BLaER1 treated with 17β-estradiol and CSF1 and Interleukin-3, amounts not matched to agents 10 nM and 100 nM (cell line): ENCODE measurements at regions not wholly inside any gene's neighbourhood (a gene's known extent, or its start where the extent isn't known, plus 50 kb on each side); places are given as distances from the start of the nearest gene placed in this dataset.

Experiments used
- H3K27ac ChIP-seq, 11 experiments: shearing (Covaris generic); formaldehyde crosslinking; 2 replicates each; pipeline ENCODE4 v1.8.1; 2022
- H3K27me3 ChIP-seq, 11 experiments: shearing (Covaris generic); formaldehyde crosslinking; 2 replicates each; pipeline ENCODE4 v1.8.1; 2022
- H3K36me3 ChIP-seq, 11 experiments: shearing (Covaris generic); formaldehyde crosslinking; 2 replicates each; pipeline ENCODE4 v1.8.1; 2022
- H3K4me1 ChIP-seq, 10 experiments: shearing (Covaris generic); formaldehyde crosslinking; 2 replicates each; pipeline ENCODE4 v1.8.1; 2022
- H3K4me2 ChIP-seq, 11 experiments: shearing (Covaris generic); formaldehyde crosslinking; 2 replicates each; pipeline ENCODE4 v1.8.1; 2022
- H3K4me3 ChIP-seq, 10 experiments: shearing (Covaris generic); formaldehyde crosslinking; 2 replicates each; pipeline ENCODE4 v1.8.1; 2022
- H3K9ac ChIP-seq, 11 experiments: shearing (Covaris generic); formaldehyde crosslinking; 2 replicates each; pipeline ENCODE4 v1.8.1; 2022
- H3K9me3 ChIP-seq, 11 experiments: shearing (Covaris generic); formaldehyde crosslinking; replicated peaks in 1 of 11; 2 replicates each; pipeline ENCODE4 v1.8.1; 2022
- H4K20me1 ChIP-seq, 11 experiments: shearing (Covaris generic); formaldehyde crosslinking; 2 replicates each; pipeline ENCODE4 v1.8.1; 2022
- Cebpa-rat ChIP-seq, 11 experiments: shearing (Covaris generic); IDR thresholded peaks; 2 replicates each; pipeline ENCODE4 v1.8.1; 2022

DNA sequence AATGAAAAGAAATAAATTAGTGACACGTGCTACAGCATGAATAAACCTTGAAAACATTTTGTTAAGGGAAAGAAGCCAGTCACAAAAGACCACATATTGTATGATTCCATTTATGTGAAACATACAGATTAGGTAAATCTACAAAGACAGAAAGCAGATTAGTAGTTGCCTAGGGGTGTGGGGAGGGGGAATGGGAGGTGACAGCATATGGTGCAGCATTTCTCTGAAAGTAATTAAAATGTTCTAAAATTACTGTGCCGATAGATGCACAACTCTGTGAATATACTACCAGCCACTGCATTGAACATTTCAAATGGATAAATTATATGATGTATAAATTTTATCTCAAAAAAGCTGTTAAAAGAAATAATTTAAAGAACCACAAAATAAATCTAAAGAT is 161.0 kb downstream of the TRIB2 start:
- Histone ChIP-seq H3K4me2 (no peak overlapping the region), H3K9ac (no peak overlapping the region), H3K4me1 (no peaks in the 10 kb centered on the region), H3K36me3 (no peaks in the 10 kb centered on the region), H3K9me3 (peaks cover 0 to 13% (median 5%) of the 10 kb centered on the region in 11 experiments; a peak in 9 of 22 replicates), H3K27me3 (no peaks in the 10 kb centered on the region), H3K4me3 (no peak overlapping the region), H3K27ac (no peak overlapping the region), H4K20me1 (no peaks in the 10 kb centered on the region)
- no peak for TF ChIP-seq Cebpa-rat (IDR thresholded peaks at IDR 0.05)

DNA sequence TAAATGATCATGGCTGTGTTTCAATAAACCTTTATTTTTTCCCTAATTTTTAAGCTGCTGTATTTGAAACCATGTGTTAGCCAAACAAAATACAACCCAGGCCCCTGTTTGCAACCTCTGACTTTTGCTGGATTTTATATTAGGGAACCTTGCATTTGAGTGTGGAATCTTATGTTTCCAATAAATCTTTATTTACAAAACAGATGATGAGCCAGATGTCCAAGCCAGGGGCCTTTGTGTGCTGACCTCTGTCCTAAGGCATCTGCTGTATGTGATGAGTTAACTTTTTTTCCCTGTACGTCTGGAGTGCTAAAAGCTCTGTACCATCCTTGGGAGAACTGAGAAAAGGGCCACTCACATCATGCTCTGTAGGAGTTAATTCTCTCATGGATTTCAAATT is 162.9 kb downstream of the TRIB2 start:
- Histone ChIP-seq H4K20me1 (no peaks in the 10 kb centered on the region), H3K36me3 (no peaks in the 10 kb centered on the region), H3K27ac (no peak overlapping the region), H3K9me3 (peaks cover 0 to 8% (median 2%) of the 10 kb centered on the region in 11 experiments; a peak in 8 of 22 replicates), H3K4me2 (no peak overlapping the region), H3K9ac (no peak overlapping the region), H3K27me3 (no peaks in the 10 kb centered on the region), H3K4me3 (no peak overlapping the region), H3K4me1 (peaks cover 3 to 15% (median 11%) of the 10 kb centered on the region in 10 experiments; a peak in 19 of 20 replicates)
- TF ChIP-seq Cebpa-rat (IDR thresholded peaks at IDR 0.05), result no peak

DNA sequence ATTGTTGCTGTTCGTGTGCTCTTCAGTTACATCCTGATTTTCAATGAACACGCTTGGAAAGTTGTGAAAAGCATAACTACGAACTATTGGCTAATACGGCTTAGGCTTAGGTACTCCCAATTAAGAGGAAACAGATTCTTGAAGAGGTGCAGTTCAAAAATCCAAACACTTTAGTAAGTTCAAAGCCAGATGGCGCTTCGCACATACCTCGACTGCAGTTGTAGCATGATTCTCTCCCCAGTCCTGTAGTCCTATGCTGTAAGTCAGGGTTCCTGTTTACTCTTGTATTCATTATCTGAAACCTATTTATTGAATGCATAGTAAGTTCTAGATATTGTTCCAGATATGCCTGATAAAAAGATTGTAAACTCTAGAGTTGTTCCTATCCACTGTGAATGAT is 165.2 kb downstream of the TRIB2 start:
- no peak overlapping the region for H3K27ac ChIP-seq
- no peaks in the 10 kb centered on the region for H3K9me3 ChIP-seq
- no peaks in the 10 kb centered on the region for H3K27me3 ChIP-seq
- TF ChIP-seq Cebpa-rat (IDR thresholded peaks at IDR 0.05), result no peak
- H3K4me2 ChIP-seq, result no peak overlapping the region
- H3K4me3 ChIP-seq, result no peak overlapping the region
- no peaks in the 10 kb centered on the region for H4K20me1 ChIP-seq
- H3K4me1 ChIP-seq, result peaks cover 5 to 32% (median 19%) of the 10 kb centered on the region in 10 experiments; a peak in 19 of 20 replicates
- no peak overlapping the region for H3K9ac ChIP-seq
- H3K36me3 ChIP-seq, result no peaks in the 10 kb centered on the region

DNA sequence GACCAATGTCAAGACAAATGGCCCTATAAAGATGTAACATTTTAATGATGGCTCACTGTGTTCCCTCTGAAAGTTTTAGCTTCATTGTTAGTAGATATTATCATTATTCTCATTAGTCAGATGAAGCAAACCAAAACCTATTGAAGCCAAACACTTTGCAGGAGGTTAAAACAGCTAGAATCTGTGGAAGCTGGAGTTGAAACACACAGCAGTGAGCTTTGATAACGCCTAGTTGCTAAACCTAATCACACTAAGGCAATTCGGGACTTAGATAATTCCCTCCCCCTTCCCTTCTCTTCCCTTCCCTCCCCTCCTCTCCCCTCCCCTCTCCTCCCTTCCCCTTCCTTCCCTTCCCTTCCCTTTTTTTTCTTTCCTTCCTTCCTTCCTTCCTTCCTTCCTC is 165.7 kb downstream of the TRIB2 start:
- Histone ChIP-seq H3K4me3 (no peak overlapping the region), H3K27ac (no peak overlapping the region), H3K4me1 (peaks cover 5 to 32% (median 19%) of the 10 kb centered on the region in 10 experiments; a peak in 19 of 20 replicates), H3K9me3 (no peaks in the 10 kb centered on the region), H3K4me2 (no peak overlapping the region), H4K20me1 (no peaks in the 10 kb centered on the region), H3K36me3 (no peaks in the 10 kb centered on the region), H3K27me3 (no peaks in the 10 kb centered on the region), H3K9ac (no peak overlapping the region)
- no peak for TF ChIP-seq Cebpa-rat (IDR thresholded peaks at IDR 0.05)

DNA sequence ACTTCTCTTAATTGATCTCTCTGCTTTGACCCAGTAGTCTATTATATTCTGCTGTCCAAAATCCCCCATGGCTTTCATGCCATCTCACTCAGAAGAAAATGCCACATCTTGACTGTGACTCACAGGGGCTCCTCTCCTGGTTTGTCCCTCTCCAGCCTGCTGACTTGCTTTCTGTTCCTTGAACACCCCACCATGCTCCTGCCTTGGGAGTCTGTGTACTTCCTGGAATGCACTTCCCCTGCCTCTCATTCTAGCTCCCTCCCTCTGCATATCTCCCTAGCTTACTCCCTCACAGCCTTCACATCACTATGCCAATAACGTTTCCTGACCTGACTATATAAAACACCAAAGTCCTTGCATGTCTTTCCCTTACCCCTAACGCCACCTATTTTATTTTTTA is 167.2 kb downstream of the TRIB2 start:
- Histone ChIP-seq H3K36me3 (no peaks in the 10 kb centered on the region), H3K27me3 (no peaks in the 10 kb centered on the region), H4K20me1 (no peaks in the 10 kb centered on the region), H3K9me3 (no peaks in the 10 kb centered on the region), H3K27ac (peak overlapping the region in 1 of 11 experiments; percentile 55; a peak in 2 of 22 replicates), H3K4me1 (peaks cover 5 to 32% (median 20%) of the 10 kb centered on the region in 10 experiments; a peak in 19 of 20 replicates), H3K4me3 (no peak overlapping the region), H3K4me2 (peak overlapping the region in 8 of 11 experiments; percentile 69 to 91 (median 74); a peak in 12 of 22 replicates), H3K9ac (no peak overlapping the region)
- TF ChIP-seq Cebpa-rat (IDR thresholded peaks at IDR 0.05), result no peak

DNA sequence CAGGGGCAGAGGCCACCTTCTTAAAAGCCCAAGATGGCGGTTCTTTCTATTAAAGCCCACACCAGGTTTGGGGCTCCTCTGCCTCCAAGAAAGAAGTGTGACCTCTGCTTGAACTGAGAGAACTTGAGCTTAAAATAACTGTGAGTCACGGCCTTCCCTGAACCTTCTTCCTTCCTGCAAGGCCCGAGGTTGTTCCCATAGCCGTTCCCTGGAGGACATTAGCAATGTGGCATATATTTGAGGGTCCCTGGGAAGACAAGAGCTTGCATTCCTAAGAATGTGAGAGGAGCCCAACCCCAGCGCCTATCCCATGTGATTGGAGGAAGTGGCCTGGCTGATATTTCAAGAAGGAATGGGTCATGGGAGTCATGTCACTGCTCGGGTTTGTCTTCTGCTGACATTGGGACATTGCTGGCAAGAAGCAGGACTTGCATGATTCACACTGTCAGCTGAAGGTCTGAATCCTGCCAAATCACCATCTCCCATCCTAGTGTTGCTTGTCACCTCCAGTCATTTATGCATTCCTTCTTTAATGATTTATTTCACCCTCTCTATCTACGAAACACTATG is 168.1 kb downstream of the TRIB2 start:
- Histone ChIP-seq H4K20me1 (no peaks in the 10 kb centered on the region), H3K27ac (peak overlapping the region in 3 of 11 experiments; percentile 2 to 55 (median 10); a peak in 3 of 22 replicates), H3K4me2 (peak overlapping the region; percentile 11 to 91 (median 73); a peak in 20 of 22 replicates), H3K4me1 (peaks cover 5 to 32% (median 20%) of the 10 kb centered on the region in 10 experiments; a peak in 19 of 20 replicates), H3K36me3 (no peaks in the 10 kb centered on the region), H3K27me3 (no peaks in the 10 kb centered on the region), H3K9me3 (no peaks in the 10 kb centered on the region), H3K9ac (peak overlapping the region in 1 of 11 experiments; percentile 24; a peak in 1 of 22 replicates), H3K4me3 (no peak overlapping the region)
- no peak for TF ChIP-seq Cebpa-rat (IDR thresholded peaks at IDR 0.05)

DNA sequence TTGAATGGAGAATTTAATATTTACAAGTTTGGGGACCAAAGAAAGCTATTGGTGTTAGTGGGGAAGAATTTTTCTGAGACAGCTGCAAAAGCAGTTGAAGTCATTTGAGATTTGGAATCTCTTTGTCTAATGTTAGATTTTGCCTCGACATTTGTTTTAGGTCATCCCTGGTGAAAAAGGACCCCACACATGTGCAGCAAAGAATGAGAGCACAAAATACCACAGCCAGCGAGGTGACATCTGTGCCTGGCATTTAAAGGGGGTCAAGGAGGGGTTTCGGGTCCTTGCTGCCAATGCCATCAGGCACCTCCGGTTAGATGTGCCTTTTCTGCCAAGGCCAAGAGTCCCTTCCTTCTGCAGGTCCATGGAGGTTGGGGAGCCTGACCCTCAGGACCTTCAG is 173.3 kb downstream of the TRIB2 start:
- no peaks in the 10 kb centered on the region for H3K27me3 ChIP-seq
- H4K20me1 ChIP-seq, result no peaks in the 10 kb centered on the region
- no peak for TF ChIP-seq Cebpa-rat (IDR thresholded peaks at IDR 0.05)

DNA sequence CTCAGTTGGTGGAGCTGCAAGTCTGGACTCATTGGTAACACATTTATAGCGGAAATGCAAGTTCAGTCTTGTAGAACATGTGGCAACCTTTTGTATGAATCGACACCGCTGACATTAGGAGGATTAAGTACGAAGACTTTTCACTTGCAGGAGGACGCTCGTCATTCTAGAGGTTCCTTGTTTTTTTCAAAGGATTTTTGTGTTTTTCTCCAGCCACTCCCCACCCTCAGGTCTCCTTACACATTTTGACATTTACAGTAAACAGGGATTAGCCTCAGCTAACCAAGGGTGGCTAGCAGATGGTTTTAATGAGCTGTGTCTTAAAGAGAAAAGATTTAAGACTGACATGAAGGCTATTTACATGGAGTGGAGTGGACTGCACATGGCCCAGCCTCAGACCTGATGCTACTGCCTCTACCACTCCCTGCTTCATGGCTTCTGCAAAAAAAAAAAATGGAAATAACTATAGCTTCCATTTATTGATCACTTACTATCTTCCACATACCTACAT is 173.8 kb downstream of the TRIB2 start:
- Histone ChIP-seq H3K4me3 (no peak overlapping the region), H3K9ac (no peak overlapping the region), H3K36me3 (no peaks in the 10 kb centered on the region), H3K4me2 (no peak overlapping the region), H4K20me1 (no peaks in the 10 kb centered on the region), H3K4me1 (peaks cover 0 to 10% (median 0%) of the 10 kb centered on the region in 10 experiments; a peak in 7 of 20 replicates), H3K27me3 (no peaks in the 10 kb centered on the region), H3K9me3 (peaks cover 0 to 19% (median 6%) of the 10 kb centered on the region in 11 experiments; a peak in 7 of 22 replicates), H3K27ac (no peak overlapping the region)
- no peak for TF ChIP-seq Cebpa-rat (IDR thresholded peaks at IDR 0.05)

More for the DNA sequence above, 173.3 kb downstream of the TRIB2 start:
- Histone ChIP-seq H3K36me3 (no peaks in the 10 kb centered on the region), H3K4me2 (no peak overlapping the region), H3K9ac (no peak overlapping the region), H3K4me1 (peaks cover 0 to 14% (median 4%) of the 10 kb centered on the region in 10 experiments; a peak in 13 of 20 replicates), H3K4me3 (no peak overlapping the region), H3K27ac (no peak overlapping the region), H3K9me3 (peaks cover 0 to 14% (median 6%) of the 10 kb centered on the region in 11 experiments; a peak in 7 of 22 replicates)

DNA sequence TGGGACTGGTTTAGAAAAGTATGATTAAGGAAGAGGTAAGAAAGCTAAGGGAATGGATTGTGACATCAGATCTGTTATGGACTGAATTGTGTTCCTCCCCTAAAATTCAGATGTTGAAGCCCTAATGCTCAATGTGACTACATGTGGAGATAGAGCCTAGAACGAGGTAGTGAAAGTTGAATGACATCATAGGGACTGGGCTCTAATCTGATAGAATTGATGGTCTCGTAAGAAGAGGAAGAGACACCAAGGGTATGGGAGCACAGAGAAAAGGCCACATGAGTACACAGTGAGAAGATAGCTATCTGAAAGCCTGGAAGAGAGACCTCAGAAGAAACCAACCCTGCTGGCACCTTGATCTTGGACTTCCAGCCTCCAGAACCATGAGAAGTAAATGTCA is 178.3 kb downstream of the TRIB2 start:
- H3K9ac ChIP-seq, result no peak overlapping the region
- peaks cover 0 to 8% (median 0%) of the 10 kb centered on the region in 10 experiments; a peak in 4 of 20 replicates for H3K4me1 ChIP-seq
- no peak overlapping the region for H3K4me3 ChIP-seq
- no peak overlapping the region for H3K4me2 ChIP-seq
- no peaks in the 10 kb centered on the region for H3K27me3 ChIP-seq
- no peak for TF ChIP-seq Cebpa-rat (IDR thresholded peaks at IDR 0.05)
- H3K27ac ChIP-seq, result no peak overlapping the region
- H4K20me1 ChIP-seq, result no peaks in the 10 kb centered on the region
- no peaks in the 10 kb centered on the region for H3K36me3 ChIP-seq
- H3K9me3 ChIP-seq, result peaks cover 0 to 19% (median 6%) of the 10 kb centered on the region in 11 experiments; a peak in 7 of 22 replicates
